Neural progenitor cell (in vitro differentiated cells): ENCODE measurements at regions not wholly inside any gene's neighbourhood (a gene's known extent, or its start where the extent isn't known, plus 50 kb on each side); places are given as distances from the start of the nearest gene placed in this dataset.

Experiments
- EZH2 ChIP-seq: fragments of 200-600 bp; sonication (generic); IDR thresholded peaks from 2 replicates; pipeline ENCODE4 v1.6.1; 2017; ENCODE audit warnings: antibody characterized with exemption, mild to moderate bottlenecking, moderate library complexity
- EZH2phosphoT487 ChIP-seq: fragments of 200-600 bp; sonication (generic); IDR thresholded peaks from 2 replicates; pipeline ENCODE4 v1.6.1; 2017; ENCODE audit warnings: antibody characterized with exemption
- TF ChIP-seq, protein P1 (sequence below): fragments of 200-600 bp; sonication (generic); IDR thresholded peaks from 2 replicates; pipeline ENCODE4 v1.5.1; 2017; ENCODE audit warnings: antibody characterized with exemption, mild to moderate bottlenecking

- TF ChIP-seq, protein P1, sequence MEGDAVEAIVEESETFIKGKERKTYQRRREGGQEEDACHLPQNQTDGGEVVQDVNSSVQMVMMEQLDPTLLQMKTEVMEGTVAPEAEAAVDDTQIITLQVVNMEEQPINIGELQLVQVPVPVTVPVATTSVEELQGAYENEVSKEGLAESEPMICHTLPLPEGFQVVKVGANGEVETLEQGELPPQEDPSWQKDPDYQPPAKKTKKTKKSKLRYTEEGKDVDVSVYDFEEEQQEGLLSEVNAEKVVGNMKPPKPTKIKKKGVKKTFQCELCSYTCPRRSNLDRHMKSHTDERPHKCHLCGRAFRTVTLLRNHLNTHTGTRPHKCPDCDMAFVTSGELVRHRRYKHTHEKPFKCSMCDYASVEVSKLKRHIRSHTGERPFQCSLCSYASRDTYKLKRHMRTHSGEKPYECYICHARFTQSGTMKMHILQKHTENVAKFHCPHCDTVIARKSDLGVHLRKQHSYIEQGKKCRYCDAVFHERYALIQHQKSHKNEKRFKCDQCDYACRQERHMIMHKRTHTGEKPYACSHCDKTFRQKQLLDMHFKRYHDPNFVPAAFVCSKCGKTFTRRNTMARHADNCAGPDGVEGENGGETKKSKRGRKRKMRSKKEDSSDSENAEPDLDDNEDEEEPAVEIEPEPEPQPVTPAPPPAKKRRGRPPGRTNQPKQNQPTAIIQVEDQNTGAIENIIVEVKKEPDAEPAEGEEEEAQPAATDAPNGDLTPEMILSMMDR: no peak
- TF ChIP-seq EZH2phosphoT487 (no peak), EZH2 (no peak)
These were observed 111.4 kb upstream of the TSPAN8 start for GRCh38 chr12:71269281-71269598.
